GM18508 (cell line): ENCODE measurements at regions not wholly inside any gene's neighbourhood (a gene's known extent, or its start where the extent isn't known, plus 50 kb on each side); places are given as distances from the start of the nearest gene placed in this dataset.
"Not testable (repeated sequence)": the region's sequence is repeated elsewhere in the genome, so short reads cannot be mapped to it uniquely, and the experiment has no call there.

Experiments
- ATAC-seq: cut with Tn5 transposase; IDR thresholded peaks from one replicate; pipeline ENCODE4 v1.9.1; 2021; ENCODE audit warnings: moderate number of reproducible peaks; ENCODE audit not compliant: insufficient read depth, unreplicated experiment

- no peak for ATAC-seq
Observed at GRCh38 chr11:116357784-116358544, 414.8 kb downstream of the BUD13 start.

DNA sequence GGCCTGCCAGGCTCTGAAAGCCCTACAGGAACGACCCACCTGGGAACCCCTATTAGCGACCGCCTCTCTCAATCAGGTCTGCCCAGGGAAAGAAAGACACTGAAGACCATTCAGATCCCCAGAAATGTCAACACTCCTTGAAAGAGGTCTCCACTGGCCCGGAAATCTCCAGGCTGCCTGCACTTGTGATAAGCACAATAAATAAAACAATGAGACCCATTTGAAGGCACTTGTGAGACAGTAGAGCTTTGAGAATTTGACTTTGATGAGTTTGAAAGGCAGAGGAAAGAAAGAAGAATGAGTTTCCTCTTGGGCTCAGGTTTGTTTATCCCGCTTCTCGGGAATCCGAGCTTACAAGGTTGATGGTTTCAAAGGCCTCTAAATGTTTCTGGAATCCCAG, 416.3 kb downstream of the BUD13 start:
- no peak for ATAC-seq

GRCh38 chr11:116355104-116355503, 417.7 kb downstream of the BUD13 start:
- ATAC-seq = no peak

GRCh38 chr11:116353589-116353988, 419.2 kb downstream of the BUD13 start:
- no peak for ATAC-seq

DNA sequence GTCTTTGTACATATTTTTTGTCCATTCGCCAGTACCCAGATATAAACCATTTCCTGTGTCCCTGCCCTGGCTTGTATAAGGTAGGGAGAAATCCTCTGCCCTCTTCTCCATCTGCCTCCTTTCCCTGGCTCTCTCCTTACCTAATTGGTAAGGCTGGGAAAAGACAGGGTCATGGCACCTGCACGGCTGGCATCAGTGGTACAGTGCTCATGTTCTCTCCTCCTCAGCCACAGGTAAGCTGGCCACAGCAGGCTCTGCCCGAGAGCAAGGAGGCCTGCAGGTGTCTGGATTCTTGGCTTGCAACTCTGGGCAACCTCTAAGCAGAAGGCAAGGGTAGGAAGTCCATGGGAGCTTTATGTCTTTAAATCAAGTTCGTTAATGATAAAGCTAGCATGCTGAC, 419.9 kb downstream of the BUD13 start:
- ATAC-seq = no peak

- ATAC-seq = no peak
Observed at GRCh38 chr11:116348226-116348625, 424.6 kb downstream of the BUD13 start.

DNA sequence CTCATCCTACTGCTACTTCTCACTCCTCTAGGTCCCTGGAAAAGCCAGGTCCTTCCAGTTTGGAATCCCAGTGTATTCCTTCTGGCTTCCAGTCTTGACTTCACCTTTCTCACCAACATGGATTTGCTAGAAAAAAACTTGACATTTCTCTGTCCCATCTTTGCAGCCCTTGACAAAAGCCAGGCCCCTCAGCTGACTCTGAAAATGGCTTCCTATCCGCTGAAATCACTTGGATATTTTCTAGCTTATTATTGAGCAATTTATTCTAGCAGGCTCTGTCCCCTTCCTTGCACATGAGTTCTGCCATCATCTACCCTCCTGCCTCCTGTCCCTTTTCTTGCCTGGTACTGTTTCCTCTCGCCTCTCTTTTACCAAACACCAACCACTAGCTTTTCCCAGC, 427.2 kb downstream of the BUD13 start:
- ATAC-seq = no peak

GRCh38 chr11:116344601-116345000, 428.2 kb downstream of the BUD13 start:
- no peak for ATAC-seq

GRCh38 chr11:116343270-116343669, 429.5 kb downstream of the BUD13 start:
- no peak for ATAC-seq

GRCh38 chr11:116342148-116342547, 430.6 kb downstream of the BUD13 start:
- ATAC-seq = no peak

GRCh38 chr11:116339306-116340098, 433.3 kb downstream of the BUD13 start:
- ATAC-seq = no peak

DNA sequence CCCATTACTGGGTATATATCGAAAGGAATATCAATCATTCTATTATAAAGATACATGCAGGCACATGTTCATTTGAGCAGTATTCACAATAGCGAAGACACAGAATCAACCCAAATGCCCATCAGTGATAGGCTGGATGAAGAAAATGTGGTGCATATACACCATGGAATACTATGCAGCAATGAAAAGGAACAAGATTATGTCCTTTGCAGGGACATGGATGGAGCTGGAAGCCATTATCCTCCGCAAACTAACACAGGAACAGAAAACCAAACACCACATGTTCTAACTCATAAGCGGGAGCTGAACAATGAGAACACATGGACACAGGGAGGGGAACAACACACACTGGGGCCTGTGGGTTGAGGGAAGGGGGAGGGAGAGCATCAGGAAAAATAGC, 434.3 kb downstream of the BUD13 start:
- ATAC-seq = not testable (repeated sequence)

DNA sequence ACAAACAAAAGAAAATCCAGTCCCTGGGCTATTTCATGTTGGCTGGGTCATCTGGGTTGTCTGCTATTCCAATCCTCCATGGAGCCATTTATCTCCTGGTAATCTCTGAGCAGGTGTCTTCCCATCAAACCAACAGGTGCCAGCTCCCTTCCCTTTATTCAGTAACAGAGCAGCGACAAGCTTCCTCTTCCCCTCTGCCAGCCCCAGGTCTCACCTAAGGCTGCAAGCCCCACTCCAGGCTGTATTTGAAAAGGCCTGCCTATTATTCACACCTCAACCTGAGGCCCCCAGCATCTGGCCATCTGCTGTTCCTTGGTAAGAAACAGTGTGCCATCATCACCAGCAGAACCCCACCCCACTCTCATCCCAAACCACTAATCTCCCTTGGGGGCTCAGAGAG, 436.2 kb downstream of the BUD13 start:
- no peak for ATAC-seq

DNA sequence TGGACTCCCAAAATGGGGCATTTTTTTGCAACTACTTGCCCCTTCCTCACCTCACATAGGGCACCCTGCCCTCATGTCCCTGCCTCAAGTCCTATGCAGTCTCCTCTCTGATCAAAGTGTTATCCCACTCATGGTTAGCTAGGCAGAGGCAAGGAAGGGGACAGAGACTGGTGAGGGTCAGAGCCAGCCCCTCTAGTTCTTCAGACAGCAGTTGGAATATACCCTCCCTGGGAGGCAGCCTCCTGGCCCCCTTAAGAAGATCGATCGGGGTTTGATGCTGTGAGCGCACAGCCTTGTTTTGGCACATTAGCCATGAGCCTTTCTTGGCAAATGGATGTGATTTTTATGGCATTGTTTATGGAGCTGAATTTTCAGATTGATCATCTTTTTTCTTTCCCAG, 436.9 kb downstream of the BUD13 start:
- no peak for ATAC-seq

DNA sequence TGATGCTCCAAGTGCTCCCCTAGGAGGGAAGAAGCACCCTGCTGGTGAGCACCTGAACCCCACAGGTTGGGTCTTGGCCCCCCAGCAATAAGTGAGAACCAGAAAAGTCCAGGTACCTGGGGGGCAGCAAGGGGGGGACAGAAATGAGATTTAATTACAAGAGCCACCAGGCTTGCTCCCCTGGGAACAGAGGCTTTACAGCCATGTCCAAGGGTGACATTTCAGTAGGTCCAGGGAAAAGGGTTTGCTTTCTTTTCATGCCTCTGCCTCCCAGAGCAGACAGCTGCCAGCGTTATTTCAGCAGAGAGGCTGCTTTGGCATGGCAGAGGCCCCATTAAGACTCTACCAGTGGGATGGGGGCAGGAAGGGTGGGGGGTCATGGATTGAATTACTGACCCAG, 437.7 kb downstream of the BUD13 start:
- no peak for ATAC-seq

- ATAC-seq = no peak
Observed at GRCh38 chr11:116334596-116334995, 438.2 kb downstream of the BUD13 start.

GRCh38 chr11:116333001-116333535, 439.7 kb downstream of the BUD13 start:
- ATAC-seq = no peak

DNA sequence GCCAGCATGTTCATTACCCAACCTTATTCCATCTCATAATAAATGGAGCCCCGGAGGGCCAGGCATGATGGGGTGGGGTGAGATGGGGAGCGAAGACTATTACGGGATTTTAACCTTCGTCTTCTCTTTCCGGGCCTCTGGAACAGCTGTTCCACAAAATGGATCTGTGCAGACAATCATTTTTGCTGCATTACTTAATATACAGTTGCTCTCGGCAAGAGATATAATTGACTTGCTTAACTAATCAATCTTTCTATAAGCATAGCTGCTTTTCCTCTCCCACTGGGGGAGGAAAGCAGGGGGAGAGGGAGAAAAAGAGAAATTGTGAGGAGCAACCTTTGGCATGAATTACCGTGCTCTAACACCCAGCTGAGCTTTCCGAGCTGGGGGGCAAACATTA, 440.4 kb downstream of the BUD13 start:
- no peak for ATAC-seq

DNA sequence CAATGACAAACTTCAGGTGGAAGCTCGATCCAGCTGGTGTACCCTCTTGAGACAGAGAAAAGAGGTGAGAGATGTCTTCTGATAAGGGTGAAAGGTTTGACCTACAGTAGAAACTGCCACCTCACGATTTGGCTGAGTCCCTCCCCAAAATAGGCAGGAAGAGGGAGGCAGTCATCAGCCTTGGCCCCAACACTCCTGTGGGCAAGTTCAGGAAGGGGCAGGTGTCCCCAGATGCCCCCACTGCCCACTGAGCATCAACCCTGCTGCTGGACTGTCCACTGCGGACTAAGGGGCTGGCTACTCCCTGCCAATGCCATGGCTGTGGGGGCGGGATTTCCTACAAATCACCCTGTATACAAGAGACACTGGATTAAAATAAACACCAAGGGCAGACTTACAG, 441.4 kb downstream of the BUD13 start:
- ATAC-seq = no peak

DNA sequence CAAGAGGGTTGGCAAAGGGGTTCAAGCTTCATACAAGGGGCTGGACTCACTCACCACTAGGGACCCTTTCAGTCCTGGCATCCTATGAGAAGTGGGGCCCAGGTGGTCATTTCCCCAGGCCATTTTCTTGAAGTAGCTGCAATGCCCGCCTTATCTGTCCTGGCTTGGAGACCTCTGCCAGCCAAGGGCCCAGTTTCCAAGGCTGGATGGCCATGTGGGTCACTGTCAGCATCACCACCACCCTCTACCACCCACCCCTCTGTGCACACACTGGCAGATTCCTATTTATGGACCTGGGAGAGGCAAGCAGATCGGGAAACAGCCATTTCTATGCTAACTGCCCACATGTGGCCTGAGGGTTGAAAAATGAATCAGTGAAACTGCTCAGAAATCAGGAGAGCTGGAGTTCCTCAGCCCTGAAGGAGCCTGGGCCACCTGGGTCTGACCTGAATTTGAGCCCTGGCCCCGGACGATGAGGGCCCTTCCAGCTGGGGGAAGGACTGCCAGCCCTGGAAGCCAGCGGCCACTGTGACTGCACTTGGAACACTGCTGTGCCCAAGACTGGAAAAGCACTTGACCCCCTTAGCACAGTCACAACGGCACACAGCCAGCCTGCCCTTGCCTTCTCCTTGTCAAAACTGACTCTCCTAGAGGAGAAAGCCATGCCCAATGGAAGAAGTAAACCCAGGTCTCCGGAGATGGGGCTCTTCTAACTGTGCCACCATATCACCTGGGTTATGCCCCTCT, 442.2 kb downstream of the BUD13 start:
- no peak for ATAC-seq
